Urinary bladder (tissue), 3 donors: ENCODE measurements at regions not wholly inside any gene's neighbourhood (a gene's known extent, or its start where the extent isn't known, plus 50 kb on each side); places are given as distances from the start of the nearest gene placed in this dataset.

Source experiments
- DNase-seq: peaks from one replicate; pipeline ENCODE4 v3.0.0-alpha.2; 2015; ENCODE audit errors: extremely low spot score
- H3K27ac ChIP-seq: one replicate; pipeline ENCODE4 v1.5.1; 2013; ENCODE audit warnings: low read depth, mild to moderate bottlenecking, moderate library complexity
- H3K36me3 ChIP-seq: one replicate; pipeline ENCODE4 v1.6.1; 2013; ENCODE audit warnings: mild to moderate bottlenecking, moderate library complexity; ENCODE audit not compliant: insufficient read depth
- H3K4me1 ChIP-seq: one replicate; pipeline ENCODE4 v1.6.1; 2013; ENCODE audit warnings: mild to moderate bottlenecking, moderate library complexity; ENCODE audit not compliant: insufficient read depth
- H3K4me3 ChIP-seq: one replicate; pipeline ENCODE4 v1.5.1; 2013; ENCODE audit warnings: low read depth, low read length
- WGBS: extraction: QIAGEN DNeasy Blood & Tissue Kit; methylation state at CpG from one replicate; pipeline ENCODE4 v1.1.7; 2013; 5-methylcytosine and 5-hydroxymethylcytosine counted together
- donor health status: healthy with polysubstance abuse.
- donor health status: healthy.

GRCh38 chr20:22322513-22322912 lies 261.9 kb downstream of the FOXA2 start:
- Histone ChIP-seq H3K27ac (no peak overlapping the region), H3K36me3 (no peaks in the 10 kb centered on the region), H3K4me3 (no peak overlapping the region), H3K4me1 (no peaks in the 10 kb centered on the region)
- no peak for DNase-seq
- 48% methylated on average over 2 of the region's 2 CpGs for WGBS

GRCh38 chr20:22321191-22321590 lies 263.2 kb downstream of the FOXA2 start:
- no peak overlapping the region for H3K4me3 ChIP-seq
- DNase-seq = no peak
- no peak overlapping the region for H3K27ac ChIP-seq
- H3K36me3 ChIP-seq = no peaks in the 10 kb centered on the region
- WGBS = 31% methylated on average over 1 of the region's 1 CpG
- H3K4me1 ChIP-seq = no peaks in the 10 kb centered on the region

DNA sequence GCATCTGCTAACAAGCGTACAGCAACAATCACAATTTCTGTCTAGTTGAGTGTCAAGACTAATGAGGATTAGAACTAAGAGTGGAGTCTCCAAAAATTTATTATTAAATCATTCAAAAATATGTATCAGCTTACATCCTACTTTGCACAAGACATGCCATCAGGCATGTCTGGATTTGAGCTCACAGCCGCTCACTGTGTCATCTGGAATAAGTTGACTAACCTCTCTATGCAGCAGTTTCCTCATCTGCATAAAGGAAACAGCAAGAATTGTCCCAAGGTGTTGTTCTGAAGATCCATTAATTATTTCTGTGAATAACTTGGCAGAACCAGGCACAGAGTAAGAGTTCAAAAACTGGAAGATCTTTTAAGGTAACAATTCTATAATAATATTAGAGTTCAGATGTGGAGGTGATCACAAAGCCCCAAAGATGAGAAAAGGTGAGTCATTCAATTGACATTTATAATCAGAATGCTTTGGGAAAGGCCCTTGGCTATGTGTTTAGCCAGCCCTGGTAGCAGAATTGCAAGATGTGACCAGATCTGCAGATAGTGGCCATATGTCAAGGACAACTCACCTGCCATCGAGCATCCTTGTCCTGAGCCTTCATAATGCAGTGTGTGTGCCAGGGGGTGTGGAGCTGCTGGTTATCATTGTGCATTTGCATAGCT lies 264.0 kb downstream of the FOXA2 start:
- WGBS = 91% methylated on average over 3 of the region's 3 CpGs
- Histone ChIP-seq H3K36me3 (no peaks in the 10 kb centered on the region), H3K4me1 (no peaks in the 10 kb centered on the region), H3K4me3 (no peak overlapping the region), H3K27ac (no peak overlapping the region)
- no peak for DNase-seq

- DNase-seq = no peak
- H3K4me3 ChIP-seq = no peak overlapping the region
- H3K4me1 ChIP-seq = no peaks in the 10 kb centered on the region
- H3K36me3 ChIP-seq = no peaks in the 10 kb centered on the region
- WGBS = 73% methylated on average over 5 of the region's 5 CpGs
- no peak overlapping the region for H3K27ac ChIP-seq
These were observed 268.6 kb downstream of the FOXA2 start for GRCh38 chr20:22315771-22316170.

DNA sequence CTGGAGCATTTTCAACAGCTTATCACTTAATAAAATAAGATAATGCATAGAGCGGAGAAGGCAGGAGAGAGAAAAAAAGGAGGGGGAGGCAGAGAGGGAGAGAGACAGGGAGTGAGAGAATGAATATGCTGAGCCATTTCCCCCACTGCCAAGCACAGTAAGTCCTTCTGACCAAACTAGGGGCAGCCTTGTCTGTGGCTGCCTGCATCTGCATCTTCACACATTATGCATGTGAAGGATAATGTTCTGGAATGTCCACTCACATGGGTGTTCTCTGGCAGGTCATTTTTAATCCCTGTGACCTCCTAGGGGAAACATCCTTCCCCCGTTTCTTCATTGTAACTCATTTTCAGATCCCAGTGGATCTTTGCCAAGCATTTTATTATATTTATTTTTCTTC lies 269.3 kb downstream of the FOXA2 start:
- DNase-seq = no peak
- 29% methylated on average over 2 of the region's 2 CpGs for WGBS
- Histone ChIP-seq H3K4me3 (no peak overlapping the region), H3K27ac (no peak overlapping the region), H3K36me3 (no peaks in the 10 kb centered on the region), H3K4me1 (no peaks in the 10 kb centered on the region)

GRCh38 chr20:22312744-22313346 lies 271.5 kb downstream of the FOXA2 start:
- no peak overlapping the region for H3K4me3 ChIP-seq
- WGBS = 3% methylated on average over 6 of the region's 6 CpGs
- no peaks in the 10 kb centered on the region for H3K36me3 ChIP-seq
- H3K27ac ChIP-seq = no peak overlapping the region
- no peaks in the 10 kb centered on the region for H3K4me1 ChIP-seq
- no peak for DNase-seq

DNA sequence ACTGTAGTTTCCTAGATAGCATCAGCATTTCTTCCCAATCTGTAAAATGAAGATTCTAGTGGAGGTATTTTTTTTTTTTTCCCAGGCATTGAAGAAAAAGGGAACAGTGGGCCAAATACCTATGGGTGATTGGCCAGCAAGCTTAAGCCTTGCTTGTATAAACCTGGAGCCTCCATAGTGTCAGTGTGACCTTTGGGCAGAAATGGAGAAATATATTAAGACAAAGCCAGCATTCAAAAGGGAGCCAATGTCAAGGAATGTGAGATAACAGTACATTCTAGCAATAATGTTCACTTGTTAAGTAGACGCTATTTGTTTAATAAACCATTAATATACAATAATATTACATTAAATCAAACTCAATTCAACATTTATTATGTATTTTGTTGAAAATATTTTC lies 275.4 kb downstream of the FOXA2 start:
- Histone ChIP-seq H3K4me3 (no peak overlapping the region), H3K4me1 (no peaks in the 10 kb centered on the region), H3K27ac (no peak overlapping the region), H3K36me3 (no peaks in the 10 kb centered on the region)
- WGBS = 67% methylated on average over 1 of the region's 1 CpG
- no peak for DNase-seq

- WGBS = 23% methylated on average over 1 of the region's 1 CpG
- Histone ChIP-seq H3K4me3 (no peak overlapping the region), H3K36me3 (no peaks in the 10 kb centered on the region), H3K4me1 (no peaks in the 10 kb centered on the region), H3K27ac (no peak overlapping the region)
- DNase-seq = no peak
These were observed 277.0 kb downstream of the FOXA2 start for GRCh38 chr20:22307409-22307808.

- 54% methylated on average over 2 of the region's 2 CpGs for WGBS
- no peak overlapping the region for H3K4me3 ChIP-seq
- H3K4me1 ChIP-seq = no peaks in the 10 kb centered on the region
- no peak overlapping the region for H3K27ac ChIP-seq
- DNase-seq = no peak
- H3K36me3 ChIP-seq = no peaks in the 10 kb centered on the region
These were observed 279.0 kb downstream of the FOXA2 start for GRCh38 chr20:22305381-22305780.

DNA sequence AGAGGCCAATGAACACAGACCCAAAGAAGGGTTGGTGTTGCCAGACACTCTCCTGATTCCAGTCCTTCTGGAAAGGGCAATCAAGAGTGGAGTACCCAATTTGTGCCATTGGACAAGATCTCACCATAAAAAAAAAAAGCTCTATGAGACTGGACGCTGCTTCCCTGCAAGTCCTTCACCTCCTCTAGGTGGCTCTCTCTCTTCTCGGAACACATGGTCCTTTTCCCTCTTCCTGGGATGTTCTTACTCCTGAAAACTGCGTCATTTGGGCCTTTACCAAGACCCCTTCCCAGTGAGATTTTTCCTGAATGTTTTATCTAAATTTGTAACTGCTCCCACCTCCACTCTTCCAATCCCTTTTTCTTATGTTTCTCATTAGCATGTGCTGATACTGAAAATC lies 280.8 kb downstream of the FOXA2 start:
- no peak for DNase-seq
- no peaks in the 10 kb centered on the region for H3K4me1 ChIP-seq
- no peak overlapping the region for H3K4me3 ChIP-seq
- no peak overlapping the region for H3K27ac ChIP-seq
- 66% methylated on average over 3 of the region's 3 CpGs for WGBS
- H3K36me3 ChIP-seq = no peaks in the 10 kb centered on the region

DNA sequence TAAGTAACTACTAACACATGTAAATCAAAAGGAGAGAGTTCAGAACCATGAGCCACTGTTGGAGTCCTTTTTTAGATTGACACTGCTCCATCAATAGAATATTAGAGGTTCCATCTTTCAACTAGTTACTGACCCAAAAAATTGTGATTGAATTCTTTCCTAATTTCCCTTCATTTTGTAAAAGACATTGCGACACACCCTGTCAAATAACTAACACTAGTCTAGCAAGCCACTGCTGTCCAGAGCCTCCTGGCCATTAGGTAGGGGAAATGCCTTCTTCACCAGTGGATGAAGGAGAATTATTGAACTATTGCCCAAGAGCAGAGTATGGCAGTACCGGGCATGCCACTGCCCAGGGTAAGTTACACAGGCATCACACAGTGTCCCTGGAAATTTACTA lies 282.3 kb downstream of the FOXA2 start:
- no peak for DNase-seq
- Histone ChIP-seq H3K4me1 (no peaks in the 10 kb centered on the region), H3K36me3 (no peaks in the 10 kb centered on the region), H3K4me3 (no peak overlapping the region), H3K27ac (no peak overlapping the region)
- WGBS = 95% methylated on average over 2 of the region's 2 CpGs

- WGBS = 65% methylated on average over 4 of the region's 4 CpGs
These were observed 290.5 kb downstream of the FOXA2 start for GRCh38 chr20:22293886-22294285.

DNA sequence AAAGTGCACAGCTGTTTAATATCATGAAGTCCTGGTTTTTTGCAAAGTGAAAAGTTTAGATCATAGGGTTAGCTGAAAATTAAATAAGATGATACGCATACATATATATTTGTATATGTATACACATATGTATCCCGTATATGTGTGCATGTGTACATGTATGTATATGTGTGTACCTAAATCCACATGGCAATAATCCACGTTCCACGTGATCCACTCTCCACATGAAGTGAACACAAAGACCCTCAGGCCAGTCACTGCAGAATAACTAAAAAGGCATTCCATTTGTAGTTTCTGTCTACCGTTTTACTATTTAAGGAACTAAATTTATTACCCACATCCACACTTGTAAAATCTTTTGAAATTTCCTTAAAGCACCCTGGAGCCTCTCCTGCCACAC lies 294.9 kb downstream of the FOXA2 start:
- Histone ChIP-seq H3K36me3 (no peaks in the 10 kb centered on the region), H3K4me3 (no peak overlapping the region), H3K27ac (no peak overlapping the region), H3K4me1 (no peaks in the 10 kb centered on the region)
- no peak for DNase-seq
- WGBS = 46% methylated on average over 5 of the region's 5 CpGs

More at GRCh38 chr20:22293886-22294285, 290.5 kb downstream of the FOXA2 start:
- no peak for DNase-seq
- Histone ChIP-seq H3K4me1 (no peaks in the 10 kb centered on the region), H3K4me3 (no peak overlapping the region), H3K27ac (no peak overlapping the region), H3K36me3 (no peaks in the 10 kb centered on the region)

- Histone ChIP-seq H3K27ac (no peak overlapping the region), H3K36me3 (no peaks in the 10 kb centered on the region), H3K4me1 (no peaks in the 10 kb centered on the region), H3K4me3 (no peak overlapping the region)
- no peak for DNase-seq
- WGBS = 40% methylated on average over 7 of the region's 7 CpGs
These were observed 295.4 kb downstream of the FOXA2 start for GRCh38 chr20:22288957-22289356.
